ENCODE measurements at regions not wholly inside any gene's neighbourhood (a gene's known extent, or its start where the extent isn't known, plus 50 kb on each side); places are given as distances from the start of the nearest gene placed in this dataset.

GRCh38 chr11:95608093-95608492 is 181.5 kb downstream of the FAM76B start:
- TF ChIP-seq, protein P1, sequence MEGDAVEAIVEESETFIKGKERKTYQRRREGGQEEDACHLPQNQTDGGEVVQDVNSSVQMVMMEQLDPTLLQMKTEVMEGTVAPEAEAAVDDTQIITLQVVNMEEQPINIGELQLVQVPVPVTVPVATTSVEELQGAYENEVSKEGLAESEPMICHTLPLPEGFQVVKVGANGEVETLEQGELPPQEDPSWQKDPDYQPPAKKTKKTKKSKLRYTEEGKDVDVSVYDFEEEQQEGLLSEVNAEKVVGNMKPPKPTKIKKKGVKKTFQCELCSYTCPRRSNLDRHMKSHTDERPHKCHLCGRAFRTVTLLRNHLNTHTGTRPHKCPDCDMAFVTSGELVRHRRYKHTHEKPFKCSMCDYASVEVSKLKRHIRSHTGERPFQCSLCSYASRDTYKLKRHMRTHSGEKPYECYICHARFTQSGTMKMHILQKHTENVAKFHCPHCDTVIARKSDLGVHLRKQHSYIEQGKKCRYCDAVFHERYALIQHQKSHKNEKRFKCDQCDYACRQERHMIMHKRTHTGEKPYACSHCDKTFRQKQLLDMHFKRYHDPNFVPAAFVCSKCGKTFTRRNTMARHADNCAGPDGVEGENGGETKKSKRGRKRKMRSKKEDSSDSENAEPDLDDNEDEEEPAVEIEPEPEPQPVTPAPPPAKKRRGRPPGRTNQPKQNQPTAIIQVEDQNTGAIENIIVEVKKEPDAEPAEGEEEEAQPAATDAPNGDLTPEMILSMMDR (IDR thresholded peaks at IDR 0.05; ENCODE audit: control extremely low read depth in 1 of 3, insufficient read depth in 1 of 3, low read depth in 1 of 3, low read length in 3 of 3), result no peak
- TF ChIP-seq GABPA (IDR thresholded peaks at IDR 0.05; ENCODE audit: borderline replicate concordance, insufficient read depth, low read length) (no peak), RBBP5 (IDR thresholded peaks at IDR 0.05; ENCODE audit: borderline replicate concordance, low read depth, low read length) (no peak)
